HG02623 (cell line): ENCODE measurements at regions not wholly inside any gene's neighbourhood (a gene's known extent, or its start where the extent isn't known, plus 50 kb on each side); places are given as distances from the start of the nearest gene placed in this dataset.
"Not testable (repeated sequence)": the region's sequence is repeated elsewhere in the genome, so short reads cannot be mapped to it uniquely, and the experiment has no call there.

Experiments used
- ATAC-seq: cut with Tn5 transposase; IDR thresholded peaks from one replicate; pipeline ENCODE4 v1.9.1; 2021; ENCODE audit warnings: moderate library complexity; ENCODE audit not compliant: unreplicated experiment

- no peak for ATAC-seq
These were observed 179.7 kb upstream of the ADGRL4 start for GRCh38 chr1:79186260-79186659.

GRCh38 chr1:79177844-79178243, 171.3 kb upstream of the ADGRL4 start:
- ATAC-seq = no peak

GRCh38 chr1:79161077-79161476, 154.5 kb upstream of the ADGRL4 start:
- no peak for ATAC-seq

GRCh38 chr1:79155991-79156390, 149.5 kb upstream of the ADGRL4 start:
- ATAC-seq = no peak

- ATAC-seq = no peak
These were observed 144.7 kb upstream of the ADGRL4 start for GRCh38 chr1:79151006-79151796.

- no peak for ATAC-seq
These were observed 144.0 kb upstream of the ADGRL4 start for GRCh38 chr1:79150576-79150975.

GRCh38 chr1:79138227-79138626, 131.7 kb upstream of the ADGRL4 start:
- ATAC-seq = not testable (repeated sequence)

GRCh38 chr1:79133774-79134364, 127.3 kb upstream of the ADGRL4 start:
- no peak for ATAC-seq

- no peak for ATAC-seq
These were observed 125.1 kb upstream of the ADGRL4 start for GRCh38 chr1:79131626-79132025.

GRCh38 chr1:79129914-79130313, 123.4 kb upstream of the ADGRL4 start:
- ATAC-seq = no peak

GRCh38 chr1:79128722-79129121, 122.2 kb upstream of the ADGRL4 start:
- no peak for ATAC-seq

- no peak for ATAC-seq
These were observed 118.2 kb upstream of the ADGRL4 start for GRCh38 chr1:79124756-79125155.

GRCh38 chr1:79122521-79122920, 116.0 kb upstream of the ADGRL4 start:
- ATAC-seq = no peak

- ATAC-seq = no peak
These were observed 110.8 kb upstream of the ADGRL4 start for GRCh38 chr1:79117376-79117775.

- no peak for ATAC-seq
These were observed 107.3 kb upstream of the ADGRL4 start for GRCh38 chr1:79113836-79114235.

- ATAC-seq = no peak
These were observed 104.2 kb upstream of the ADGRL4 start for GRCh38 chr1:79110749-79111148.

- ATAC-seq = no peak
These were observed 102.9 kb upstream of the ADGRL4 start for GRCh38 chr1:79109445-79109844.

GRCh38 chr1:79105500-79105899, 99.0 kb upstream of the ADGRL4 start:
- no peak for ATAC-seq

GRCh38 chr1:79104617-79105016, 98.1 kb upstream of the ADGRL4 start:
- no peak for ATAC-seq

- no peak for ATAC-seq
These were observed 93.9 kb upstream of the ADGRL4 start for GRCh38 chr1:79100385-79100784.

- no peak for ATAC-seq
These were observed 84.5 kb upstream of the ADGRL4 start for GRCh38 chr1:79090985-79091384.

- ATAC-seq = no peak
These were observed 83.4 kb upstream of the ADGRL4 start for GRCh38 chr1:79089946-79090345.

- no peak for ATAC-seq
These were observed 75.7 kb upstream of the ADGRL4 start for GRCh38 chr1:79082233-79082632.
